ENCODE measurements at regions not wholly inside any gene's neighbourhood (a gene's known extent, or its start where the extent isn't known, plus 50 kb on each side); places are given as distances from the start of the nearest gene placed in this dataset.
"Not testable (repeated sequence)": the region's sequence is repeated elsewhere in the genome, so short reads cannot be mapped to it uniquely, and the experiment has no call there.

GRCh38 chr20:23141450-23142161, 55.5 kb upstream of the CD93 start:
- H3K9me3 ChIP-seq (ENCODE audit: control insufficient read depth in 2 of 3, insufficient read depth in 1 of 3, low read length in 3 of 3) = no peaks in the 10 kb centered on the region
- no peak for FAIRE-seq
- H3K4me1 ChIP-seq (ENCODE audit: control insufficient read depth in 2 of 3, insufficient read depth in 2 of 3, low read depth in 1 of 3, low read length in 3 of 3) = peaks cover 0 to 6% (median 0%) of the 10 kb centered on the region in 3 donors
- H3K27me3 ChIP-seq (ENCODE audit: control insufficient read depth, insufficient read depth, low read length) = no peaks in the 10 kb centered on the region
- intact Hi-C loops (cut with DNase I) = no loop called here
- no peak overlapping the region for H3K4me3 ChIP-seq (ENCODE audit: low read length in 3 of 3)
- no peak for TF ChIP-seq CTCF (IDR thresholded peaks at IDR 0.05; ENCODE audit: borderline replicate concordance, extremely low read depth, insufficient read depth)
- DNase-seq = no peak
- H3K9ac ChIP-seq (ENCODE audit: low read length in 3 of 3) = no peak overlapping the region
- no peaks in the 10 kb centered on the region for H3K36me3 ChIP-seq (ENCODE audit: control insufficient read depth in 2 of 3, insufficient read depth in 3 of 3, low read length in 3 of 3)
- H3K27ac ChIP-seq (ENCODE audit: low read depth in 2 of 2, low read length in 2 of 2) = peak overlapping the region in 1 of 2 donors; percentile 14

GRCh38 chr20:23140991-23141390, 54.9 kb upstream of the CD93 start:
- TF ChIP-seq CTCF (IDR thresholded peaks at IDR 0.05; ENCODE audit: borderline replicate concordance, extremely low read depth, insufficient read depth) = no peak
- H3K4me1 ChIP-seq (ENCODE audit: control insufficient read depth in 2 of 3, insufficient read depth in 2 of 3, low read depth in 1 of 3, low read length in 3 of 3) = peaks cover 0 to 6% (median 0%) of the 10 kb centered on the region in 3 donors
- no peaks in the 10 kb centered on the region for H3K9me3 ChIP-seq (ENCODE audit: control insufficient read depth in 2 of 3, insufficient read depth in 1 of 3, low read length in 3 of 3)
- FAIRE-seq (no peak), DNase-seq (peak in 1 of 5 donors; percentile 51)
- no peaks in the 10 kb centered on the region for H3K36me3 ChIP-seq (ENCODE audit: control insufficient read depth in 2 of 3, insufficient read depth in 3 of 3, low read length in 3 of 3)
- no peak overlapping the region for H3K27ac ChIP-seq (ENCODE audit: low read depth in 2 of 2, low read length in 2 of 2)
- H3K9ac ChIP-seq (ENCODE audit: low read length in 3 of 3) = no peak overlapping the region
- no peak overlapping the region for H3K4me3 ChIP-seq (ENCODE audit: low read length in 3 of 3)
- no peaks in the 10 kb centered on the region for H3K27me3 ChIP-seq (ENCODE audit: control insufficient read depth, insufficient read depth, low read length)
- intact Hi-C loops (cut with DNase I) = no loop called here

GRCh38 chr20:23139984-23140383, 53.9 kb upstream of the CD93 start:
- FAIRE-seq = peak; percentile 68

GRCh38 chr20:23139524-23139923, 53.4 kb upstream of the CD93 start:
- FAIRE-seq (no peak), DNase-seq (no peak)
- H3K9ac ChIP-seq (ENCODE audit: low read length in 3 of 3) = no peak overlapping the region
- intact Hi-C loops (cut with DNase I) = no loop called here
- H3K9me3 ChIP-seq (ENCODE audit: control insufficient read depth in 2 of 3, insufficient read depth in 1 of 3, low read length in 3 of 3) = no peaks in the 10 kb centered on the region
- no peaks in the 10 kb centered on the region for H3K27me3 ChIP-seq (ENCODE audit: control insufficient read depth, insufficient read depth, low read length)
- H3K27ac ChIP-seq (ENCODE audit: low read depth in 2 of 2, low read length in 2 of 2) = no peak overlapping the region
- H3K36me3 ChIP-seq (ENCODE audit: control insufficient read depth in 2 of 3, insufficient read depth in 3 of 3, low read length in 3 of 3) = no peaks in the 10 kb centered on the region
- TF ChIP-seq CTCF (IDR thresholded peaks at IDR 0.05; ENCODE audit: borderline replicate concordance, extremely low read depth, insufficient read depth) = no peak
- H3K4me3 ChIP-seq (ENCODE audit: low read length in 3 of 3) = no peak overlapping the region
- peaks cover 0 to 6% (median 0%) of the 10 kb centered on the region in 3 donors for H3K4me1 ChIP-seq (ENCODE audit: control insufficient read depth in 2 of 3, insufficient read depth in 2 of 3, low read depth in 1 of 3, low read length in 3 of 3)

More at GRCh38 chr20:23139984-23140383, 53.9 kb upstream of the CD93 start:
- H3K27me3 ChIP-seq (ENCODE audit: control insufficient read depth, insufficient read depth, low read length); H3K9ac ChIP-seq (ENCODE audit: low read length in 3 of 3); DNase-seq; H3K36me3 ChIP-seq (ENCODE audit: control insufficient read depth in 2 of 3, insufficient read depth in 3 of 3, low read length in 3 of 3); intact Hi-C loops (cut with DNase I); H3K27ac ChIP-seq (ENCODE audit: low read depth in 2 of 2, low read length in 2 of 2); H3K9me3 ChIP-seq (ENCODE audit: control insufficient read depth in 2 of 3, insufficient read depth in 1 of 3, low read length in 3 of 3); H3K4me3 ChIP-seq (ENCODE audit: low read length in 3 of 3); H3K4me1 ChIP-seq (ENCODE audit: control insufficient read depth in 2 of 3, insufficient read depth in 2 of 3, low read depth in 1 of 3, low read length in 3 of 3): not testable (repeated sequence)

Measured in kidney (tissue), 13 donors.